Panc1 (cell line): ENCODE measurements at regions not wholly inside any gene's neighbourhood (a gene's known extent, or its start where the extent isn't known, plus 50 kb on each side); places are given as distances from the start of the nearest gene placed in this dataset.

ENCODE experiments used
- ATAC-seq: fragments of 200-7000 bp; cut with Tn5 transposase; 2 replicates; pipeline ENCODE4 v1.9.1; 2020; ENCODE audit warnings: mild to moderate bottlenecking, moderate library complexity
- BruUV-seq: library from RNA; stranded (reverse); fragments of 400-500 nt; replicated peaks from 2 replicates; lab custom pipeline; 2021; lab: Mats Ljungman, UMichigan
- CTCF ChIA-PET: fragments of 300-600 bp; sonication (Branson Sonifier 250); formaldehyde crosslinking; loops from one replicate; lab custom pipeline; 2022; ENCODE audit warnings: antibody characterized with exemption; lab: Charles Lee
- POLR2A ChIA-PET: fragments of 300-600 bp; sonication (Branson Sonifier 250); formaldehyde crosslinking; loops from one replicate; lab custom pipeline; 2022; ENCODE audit warnings: antibody characterized with exemption; lab: Charles Lee
- DNase-seq: peaks from one replicate; pipeline ENCODE4 v3.0.0-alpha.2; 2010; ENCODE audit warnings: low read depth, low spot score
- H3K27ac ChIP-seq: 2 replicates; pipeline ENCODE4 v1.5.1; 2011; ENCODE audit warnings: mild to moderate bottlenecking, low read length, inconsistent platforms
- H3K27me3 ChIP-seq: fragments of 200-500 bp; sonication (Bioruptor generic); 2 replicates; pipeline ENCODE4 v1.6.0; 2014; ENCODE audit warnings: low read length, inconsistent platforms; ENCODE audit not compliant: control insufficient read depth, insufficient read depth
- H3K36me3 ChIP-seq: fragments of 200-500 bp; sonication (Bioruptor generic); 2 replicates; pipeline ENCODE4 v1.5.1; 2014; ENCODE audit warnings: inconsistent platforms, mild to moderate bottlenecking, low read length, moderate library complexity; ENCODE audit not compliant: control insufficient read depth, insufficient read depth
- H3K4me1 ChIP-seq: 2 replicates; pipeline ENCODE4 v1.5.1; 2011; ENCODE audit warnings: inconsistent platforms, mild to moderate bottlenecking, low read length, moderate library complexity; ENCODE audit not compliant: control insufficient read depth, insufficient read depth
- H3K4me3 ChIP-seq, 2 experiments: 2 replicates each; pipeline ENCODE4 v1.5.1; 2011 to 2012; ENCODE audit warnings: low read depth in 2 of 2, low read length in 2 of 2, mild to moderate bottlenecking in 2 of 2, inconsistent platforms in 1 of 2, moderate library complexity in 1 of 2
- H3K9me3 ChIP-seq: fragments of 200-500 bp; sonication (Bioruptor generic); 2 replicates; pipeline ENCODE4 v1.5.1; 2014; ENCODE audit warnings: low read depth, mild to moderate bottlenecking, inconsistent platforms, low read length, moderate library complexity; ENCODE audit not compliant: control insufficient read depth, insufficient read depth
- POLR2AphosphoS5 ChIP-seq: IDR thresholded peaks from 2 replicates; pipeline ENCODE4 v1.6.1; 2012; ENCODE audit warnings: mild to moderate bottlenecking, low read depth, low read length, moderate library complexity
- SIN3A ChIP-seq: IDR thresholded peaks from 2 replicates; pipeline ENCODE4 v1.6.1; 2012; ENCODE audit warnings: low read depth, mild to moderate bottlenecking, low read length, moderate library complexity, borderline replicate concordance; ENCODE audit not compliant: insufficient read depth
- TCF7L2 ChIP-seq: IDR thresholded peaks from 2 replicates; pipeline ENCODE4 v1.6.1; 2011; ENCODE audit warnings: mild to moderate bottlenecking, low read depth, low read length, inconsistent platforms
- in situ Hi-C: cut with HindIII; loops from 2 replicates; pipeline ENCODE4 v1.10.0; 2016; ENCODE audit warnings: low sequenced_read_pairs, low pct_unique_long_range_greater_than_20kb
- intact Hi-C: fragments of 100-400 bp; cut with micrococcal nuclease; formaldehyde crosslinking; loops from one replicate; pipeline ENCODE4 v1.10.0; 2022; ENCODE audit not compliant: unreplicated experiment
- TF ChIP-seq, protein P1 (sequence below), 2 experiments: IDR thresholded peaks; 2 replicates each; pipeline ENCODE4 v1.6.1; 2011 to 2012; ENCODE audit warnings: low read depth in 2 of 2, control low read depth in 1 of 2, low read length in 1 of 2, mild to moderate bottlenecking in 1 of 2, moderate library complexity in 1 of 2; ENCODE audit not compliant: insufficient read depth in 1 of 2
- TF ChIP-seq, protein P2 (sequence below): fragments of 450-650 bp; IDR thresholded peaks from 2 replicates; pipeline ENCODE4 v1.5.1; 2017; ENCODE audit warnings: mild to moderate bottlenecking

DNA sequence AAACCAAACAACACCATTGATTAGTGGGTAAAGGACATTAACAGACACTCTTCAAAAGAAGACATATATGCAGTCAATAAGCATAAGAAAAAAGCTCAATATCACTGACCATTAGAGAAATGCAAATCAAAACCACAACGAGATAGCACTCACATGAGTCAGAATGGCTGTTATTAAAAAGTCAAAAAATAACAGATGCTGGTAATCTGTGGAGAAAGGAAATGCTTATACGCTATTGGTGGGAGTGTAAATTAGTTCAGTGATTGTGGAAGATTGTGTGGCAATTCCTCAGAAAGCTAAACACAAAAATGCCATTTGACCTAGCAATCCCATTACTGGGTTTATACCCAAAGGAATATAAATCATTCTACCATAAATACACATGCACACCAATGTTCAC is 182.6 kb downstream of the TRPC6 start:
- Histone ChIP-seq H3K36me3 (no peaks in the 10 kb centered on the region), H3K4me1 (no peaks in the 10 kb centered on the region), H3K27me3 (peaks cover under 1% of the 10 kb centered on the region; the same call in 1 of the 2 replicates), H3K9me3 (no peaks in the 10 kb centered on the region), H3K4me3 (no peak overlapping the region), H3K27ac (no peak overlapping the region)
- POLR2A ChIA-PET: no interaction called here
- in situ Hi-C loops (no loop called here), intact Hi-C loops (no loop called here)
- DNase-seq (no peak), ATAC-seq (no peak)
- TF ChIP-seq, protein P1, sequence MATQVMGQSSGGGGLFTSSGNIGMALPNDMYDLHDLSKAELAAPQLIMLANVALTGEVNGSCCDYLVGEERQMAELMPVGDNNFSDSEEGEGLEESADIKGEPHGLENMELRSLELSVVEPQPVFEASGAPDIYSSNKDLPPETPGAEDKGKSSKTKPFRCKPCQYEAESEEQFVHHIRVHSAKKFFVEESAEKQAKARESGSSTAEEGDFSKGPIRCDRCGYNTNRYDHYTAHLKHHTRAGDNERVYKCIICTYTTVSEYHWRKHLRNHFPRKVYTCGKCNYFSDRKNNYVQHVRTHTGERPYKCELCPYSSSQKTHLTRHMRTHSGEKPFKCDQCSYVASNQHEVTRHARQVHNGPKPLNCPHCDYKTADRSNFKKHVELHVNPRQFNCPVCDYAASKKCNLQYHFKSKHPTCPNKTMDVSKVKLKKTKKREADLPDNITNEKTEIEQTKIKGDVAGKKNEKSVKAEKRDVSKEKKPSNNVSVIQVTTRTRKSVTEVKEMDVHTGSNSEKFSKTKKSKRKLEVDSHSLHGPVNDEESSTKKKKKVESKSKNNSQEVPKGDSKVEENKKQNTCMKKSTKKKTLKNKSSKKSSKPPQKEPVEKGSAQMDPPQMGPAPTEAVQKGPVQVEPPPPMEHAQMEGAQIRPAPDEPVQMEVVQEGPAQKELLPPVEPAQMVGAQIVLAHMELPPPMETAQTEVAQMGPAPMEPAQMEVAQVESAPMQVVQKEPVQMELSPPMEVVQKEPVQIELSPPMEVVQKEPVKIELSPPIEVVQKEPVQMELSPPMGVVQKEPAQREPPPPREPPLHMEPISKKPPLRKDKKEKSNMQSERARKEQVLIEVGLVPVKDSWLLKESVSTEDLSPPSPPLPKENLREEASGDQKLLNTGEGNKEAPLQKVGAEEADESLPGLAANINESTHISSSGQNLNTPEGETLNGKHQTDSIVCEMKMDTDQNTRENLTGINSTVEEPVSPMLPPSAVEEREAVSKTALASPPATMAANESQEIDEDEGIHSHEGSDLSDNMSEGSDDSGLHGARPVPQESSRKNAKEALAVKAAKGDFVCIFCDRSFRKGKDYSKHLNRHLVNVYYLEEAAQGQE (IDR thresholded peaks at IDR 0.05; ENCODE audit: insufficient read depth in 1 of 2, low read depth in 2 of 2, low read length in 1 of 2): no peak
- TF ChIP-seq, protein P2, sequence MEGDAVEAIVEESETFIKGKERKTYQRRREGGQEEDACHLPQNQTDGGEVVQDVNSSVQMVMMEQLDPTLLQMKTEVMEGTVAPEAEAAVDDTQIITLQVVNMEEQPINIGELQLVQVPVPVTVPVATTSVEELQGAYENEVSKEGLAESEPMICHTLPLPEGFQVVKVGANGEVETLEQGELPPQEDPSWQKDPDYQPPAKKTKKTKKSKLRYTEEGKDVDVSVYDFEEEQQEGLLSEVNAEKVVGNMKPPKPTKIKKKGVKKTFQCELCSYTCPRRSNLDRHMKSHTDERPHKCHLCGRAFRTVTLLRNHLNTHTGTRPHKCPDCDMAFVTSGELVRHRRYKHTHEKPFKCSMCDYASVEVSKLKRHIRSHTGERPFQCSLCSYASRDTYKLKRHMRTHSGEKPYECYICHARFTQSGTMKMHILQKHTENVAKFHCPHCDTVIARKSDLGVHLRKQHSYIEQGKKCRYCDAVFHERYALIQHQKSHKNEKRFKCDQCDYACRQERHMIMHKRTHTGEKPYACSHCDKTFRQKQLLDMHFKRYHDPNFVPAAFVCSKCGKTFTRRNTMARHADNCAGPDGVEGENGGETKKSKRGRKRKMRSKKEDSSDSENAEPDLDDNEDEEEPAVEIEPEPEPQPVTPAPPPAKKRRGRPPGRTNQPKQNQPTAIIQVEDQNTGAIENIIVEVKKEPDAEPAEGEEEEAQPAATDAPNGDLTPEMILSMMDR: no peak
- TF ChIP-seq SIN3A: no peak
- TF ChIP-seq POLR2AphosphoS5: no peak
- no peak for TF ChIP-seq TCF7L2
- BruUV-seq: no TSS peak
- CTCF ChIA-PET: no interaction called here

DNA sequence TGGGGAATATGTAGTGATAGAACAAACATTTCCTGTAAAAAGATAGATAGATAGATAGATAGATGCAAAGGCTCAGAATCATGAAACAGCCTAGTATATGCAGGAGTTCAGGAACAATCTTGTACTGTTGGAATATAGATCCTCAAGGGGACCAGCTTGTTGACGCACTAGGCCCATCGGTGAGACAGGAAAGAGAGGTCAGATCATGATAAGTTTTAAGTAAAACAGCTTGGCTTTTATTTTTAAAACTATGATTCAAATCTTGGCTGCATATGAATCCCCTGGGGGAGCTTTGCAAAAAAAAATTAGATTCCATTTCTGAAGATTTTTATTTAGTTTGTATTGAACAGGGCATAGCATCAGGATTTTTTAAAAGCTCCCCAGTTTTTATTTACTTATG is 185.8 kb downstream of the TRPC6 start:
- H3K36me3 ChIP-seq: no peaks in the 10 kb centered on the region
- TF ChIP-seq, protein P1 (IDR thresholded peaks at IDR 0.05; ENCODE audit: insufficient read depth in 1 of 2, low read depth in 2 of 2, low read length in 1 of 2): no peak
- TF ChIP-seq SIN3A: no peak
- TF ChIP-seq, protein P2: no peak
- no peak for TF ChIP-seq POLR2AphosphoS5
- TF ChIP-seq TCF7L2: no peak
- no peaks in the 10 kb centered on the region for H3K9me3 ChIP-seq
- DNase-seq (no peak), ATAC-seq (no peak)
- POLR2A ChIA-PET: no interaction called here
- in situ Hi-C loops (no loop called here), intact Hi-C loops (no loop called here)
- H3K4me3 ChIP-seq: no peak overlapping the region
- CTCF ChIA-PET: interaction anchor here (0.6 kb wide), 1 partner anchor 610 kb away, joined by 7 read pairs; no protein-coding TSS in a partner anchor
- H3K4me1 ChIP-seq: no peaks in the 10 kb centered on the region
- H3K27me3 ChIP-seq: no peaks in the 10 kb centered on the region
- H3K27ac ChIP-seq: no peak overlapping the region
- no TSS peak for BruUV-seq
